Mesodermal cell (in vitro differentiated cells): ENCODE measurements at regions not wholly inside any gene's neighbourhood (a gene's known extent, or its start where the extent isn't known, plus 50 kb on each side); places are given as distances from the start of the nearest gene placed in this dataset.

Source experiments
- H3K27ac ChIP-seq: 2 replicates; pipeline ENCODE4 v1.7.0; 2013; ENCODE audit warnings: mild to moderate bottlenecking, low read depth, low read length, moderate library complexity; ENCODE audit not compliant: severe bottlenecking
- H3K36me3 ChIP-seq: 2 replicates; pipeline ENCODE4 v1.7.1; 2013; ENCODE audit warnings: mild to moderate bottlenecking, low read length, moderate library complexity; ENCODE audit not compliant: control insufficient read depth, insufficient read depth
- H3K4me1 ChIP-seq: one replicate; pipeline ENCODE4 v1.7.1; 2013; ENCODE audit warnings: mild to moderate bottlenecking, low read length; ENCODE audit not compliant: insufficient read depth, control insufficient read depth, poor library complexity, severe bottlenecking
- H3K4me3 ChIP-seq: 2 replicates; pipeline ENCODE4 v1.7.0; 2013; ENCODE audit warnings: low read length, control low read depth, mild to moderate bottlenecking; ENCODE audit not compliant: insufficient read depth, poor library complexity, severe bottlenecking; ENCODE audit errors: extremely low read depth
- H3K9me3 ChIP-seq: 2 replicates; pipeline ENCODE4 v1.7.1; 2013; ENCODE audit warnings: mild to moderate bottlenecking, low read length, moderate library complexity; ENCODE audit not compliant: control insufficient read depth
- WGBS, 2 experiments: methylation state at CpG; one replicate each; pipeline ENCODE4 v1.1.5; 2013; ENCODE audit warnings: missing lambda C conversion rate in 2 of 2; ENCODE audit not compliant: insufficient coverage in 2 of 2; 5-methylcytosine and 5-hydroxymethylcytosine counted together

GRCh38 chr17:77810536-77810935, 148.0 kb upstream of the TNRC6C start:
- H3K36me3 ChIP-seq = no peaks in the 10 kb centered on the region
- no peak overlapping the region for H3K27ac ChIP-seq
- H3K9me3 ChIP-seq = no peaks in the 10 kb centered on the region
- H3K4me1 ChIP-seq = peaks cover 3% of the 10 kb centered on the region
- H3K4me3 ChIP-seq = no peak overlapping the region
- WGBS, 2 experiments = 67% methylated on average over 1 of the region's 1 CpG; no CpG with 5 or more reads in 1 of the 2 experiments

GRCh38 chr17:77811521-77811920, 147.0 kb upstream of the TNRC6C start:
- 71 to 75% methylated on average over 3 to 4 of the region's 6 CpGs for WGBS, 2 experiments
- H3K4me1 ChIP-seq = peaks cover 3% of the 10 kb centered on the region
- no peak overlapping the region for H3K4me3 ChIP-seq
- no peaks in the 10 kb centered on the region for H3K9me3 ChIP-seq
- no peak overlapping the region for H3K27ac ChIP-seq
- H3K36me3 ChIP-seq = no peaks in the 10 kb centered on the region

- Histone ChIP-seq H3K4me3 (no peak overlapping the region), H3K9me3 (no peaks in the 10 kb centered on the region), H3K4me1 (peaks cover 9% of the 10 kb centered on the region), H3K27ac (no peak overlapping the region), H3K36me3 (no peaks in the 10 kb centered on the region)
- WGBS, 2 experiments = 90 to 93% methylated on average over 2 to 3 of the region's 9 CpGs
Observed at GRCh38 chr17:77814091-77814772, 144.3 kb upstream of the TNRC6C start.

DNA sequence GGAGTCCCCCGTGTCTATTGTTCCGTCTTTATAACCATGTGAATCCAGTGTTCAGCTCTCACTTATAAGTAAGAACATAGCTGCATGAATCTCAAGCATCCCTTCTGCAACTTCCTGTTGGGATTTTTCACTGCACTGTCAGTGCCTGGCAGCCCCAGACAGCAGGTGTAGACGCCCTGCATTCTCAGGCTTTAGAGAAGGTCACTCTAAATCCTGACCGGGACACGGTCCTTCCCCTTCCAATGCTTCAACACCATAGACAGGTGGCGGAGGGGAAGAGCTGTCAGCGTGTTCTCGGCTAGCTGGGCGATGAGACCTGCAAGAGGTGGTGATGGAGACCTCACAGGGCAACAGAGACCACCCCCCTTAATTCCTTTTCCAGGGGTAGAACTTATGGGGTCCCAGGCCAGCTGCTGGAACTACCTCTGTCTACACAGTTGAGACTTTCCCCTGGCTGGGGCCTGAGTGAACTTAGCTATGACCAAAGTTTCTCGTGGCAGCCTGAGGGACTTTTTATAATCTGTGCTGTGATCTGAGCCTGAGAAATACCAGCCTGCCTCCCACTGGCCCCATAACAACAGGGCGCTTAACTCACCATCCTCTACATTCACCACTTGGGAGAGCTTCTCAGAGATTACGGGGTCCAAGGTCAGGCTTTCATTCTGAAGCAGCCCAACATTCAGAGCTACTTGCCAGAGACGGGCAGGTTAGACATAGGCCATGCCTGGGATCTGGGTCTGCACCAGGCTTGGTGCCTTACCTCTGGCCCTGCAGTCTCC, 143.2 kb upstream of the TNRC6C start:
- WGBS, 2 experiments = 87 to 88% methylated on average over 8 to 9 of the region's 13 CpGs
- no peaks in the 10 kb centered on the region for H3K9me3 ChIP-seq
- H3K4me3 ChIP-seq = no peak overlapping the region

GRCh38 chr17:77817953-77818352, 140.6 kb upstream of the TNRC6C start:
- 44 to 60% methylated on average over 2 to 4 of the region's 4 CpGs for WGBS, 2 experiments
- Histone ChIP-seq H3K36me3 (no peaks in the 10 kb centered on the region), H3K4me3 (no peak overlapping the region), H3K27ac (no peak overlapping the region), H3K9me3 (no peaks in the 10 kb centered on the region), H3K4me1 (peaks cover 13% of the 10 kb centered on the region)

More for the DNA sequence above, 143.2 kb upstream of the TNRC6C start:
- H3K4me1 ChIP-seq = peaks cover 16% of the 10 kb centered on the region
- H3K27ac ChIP-seq = no peak overlapping the region
- H3K36me3 ChIP-seq = no peaks in the 10 kb centered on the region

- H3K27ac ChIP-seq = no peak overlapping the region
- no peak overlapping the region for H3K4me3 ChIP-seq
- peaks cover 13% of the 10 kb centered on the region for H3K4me1 ChIP-seq
- no peaks in the 10 kb centered on the region for H3K36me3 ChIP-seq
- WGBS, 2 experiments = 83% methylated on average over 3 of the region's 3 CpGs; no CpG with 5 or more reads in 1 of the 2 experiments
- no peaks in the 10 kb centered on the region for H3K9me3 ChIP-seq
Observed at GRCh38 chr17:77819497-77819896, 139.0 kb upstream of the TNRC6C start.

- H3K4me1 ChIP-seq = peaks cover 13% of the 10 kb centered on the region
- no peaks in the 10 kb centered on the region for H3K36me3 ChIP-seq
- H3K4me3 ChIP-seq = no peak overlapping the region
- no peaks in the 10 kb centered on the region for H3K9me3 ChIP-seq
- WGBS, 2 experiments = 64 to 66% methylated on average over 7 to 8 of the region's 8 CpGs
- H3K27ac ChIP-seq = no peak overlapping the region
Observed at GRCh38 chr17:77821114-77821513, 137.4 kb upstream of the TNRC6C start.

DNA sequence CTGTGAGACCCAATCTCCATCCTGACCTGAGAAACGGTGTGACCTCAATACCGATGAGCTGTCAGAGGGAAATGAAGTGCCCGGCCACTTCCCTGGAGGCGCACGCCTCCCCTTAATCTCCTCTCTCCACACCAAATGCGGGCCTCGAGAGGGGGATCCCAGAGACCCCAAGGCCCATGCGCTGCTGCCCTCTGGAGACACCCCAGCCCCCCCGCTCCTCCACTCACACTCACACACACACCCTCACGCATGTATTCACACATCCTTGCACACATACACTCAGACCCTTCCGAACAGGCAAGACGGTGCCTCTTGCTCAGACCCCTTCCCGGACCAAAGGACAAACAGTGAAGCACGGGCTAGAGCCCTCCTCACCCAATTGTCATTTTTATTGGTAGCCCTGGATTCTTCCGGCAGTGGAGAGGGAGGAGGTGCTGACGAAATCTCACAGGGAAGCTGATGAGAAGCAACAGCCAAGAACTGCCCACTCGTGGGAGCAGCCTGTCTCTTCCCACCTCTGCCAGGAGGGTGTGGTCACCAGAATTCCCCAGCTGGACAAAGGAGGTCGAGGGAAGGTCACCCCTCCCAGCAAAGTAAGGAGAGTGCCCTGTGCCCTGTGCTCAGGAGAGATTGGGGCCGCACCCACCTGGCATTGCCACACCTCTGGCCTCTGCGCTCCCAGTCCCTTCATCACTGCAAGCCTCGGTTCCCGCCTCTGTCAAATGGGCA, 136.0 kb upstream of the TNRC6C start:
- no peaks in the 10 kb centered on the region for H3K9me3 ChIP-seq
- H3K27ac ChIP-seq = no peak overlapping the region
- no peaks in the 10 kb centered on the region for H3K36me3 ChIP-seq
- 77 to 84% methylated on average over 16 to 20 of the region's 22 CpGs for WGBS, 2 experiments
- no peak overlapping the region for H3K4me3 ChIP-seq
- peaks cover 16% of the 10 kb centered on the region for H3K4me1 ChIP-seq

DNA sequence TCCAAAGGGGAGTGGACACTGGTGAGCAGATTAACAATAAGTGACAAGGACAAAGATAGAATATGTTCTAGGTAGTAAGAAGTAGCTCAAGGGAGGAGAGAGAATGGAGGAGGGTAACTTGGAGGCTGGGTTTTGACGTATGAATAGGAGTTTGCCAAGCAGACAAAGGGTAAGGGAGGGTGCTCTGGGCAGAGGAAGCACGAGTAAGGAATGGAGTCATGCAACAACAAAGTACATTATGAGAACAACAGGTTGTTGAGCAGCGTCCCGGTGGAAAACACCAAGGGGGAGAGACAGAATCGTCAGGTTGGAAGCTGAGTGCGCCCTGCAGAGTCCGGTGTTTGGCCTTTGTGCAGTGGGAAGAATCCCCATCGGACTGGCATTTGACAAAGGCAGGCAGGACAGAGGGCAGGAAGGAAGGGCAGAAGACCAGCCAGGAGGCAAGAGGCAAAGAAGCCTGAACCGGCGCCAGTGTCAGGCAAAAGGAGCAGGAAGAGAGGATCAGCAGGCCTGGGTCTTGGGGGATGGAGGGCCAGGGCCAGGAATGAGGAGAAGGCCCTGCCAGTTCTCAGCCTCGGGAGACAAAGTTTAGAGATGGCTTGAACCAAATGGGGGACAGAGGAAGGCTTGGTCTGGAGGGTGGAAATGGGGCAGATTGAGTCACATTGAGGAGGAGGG, 134.3 kb upstream of the TNRC6C start:
- H3K27ac ChIP-seq = no peak overlapping the region
- H3K4me3 ChIP-seq = no peak overlapping the region
- H3K36me3 ChIP-seq = no peaks in the 10 kb centered on the region
- WGBS, 2 experiments = 84 to 88% methylated on average over 11 of the region's 11 CpGs
- no peaks in the 10 kb centered on the region for H3K9me3 ChIP-seq
- peaks cover 11% of the 10 kb centered on the region for H3K4me1 ChIP-seq

- H3K36me3 ChIP-seq = no peaks in the 10 kb centered on the region
- no peaks in the 10 kb centered on the region for H3K9me3 ChIP-seq
- no peak overlapping the region for H3K27ac ChIP-seq
- no peak overlapping the region for H3K4me3 ChIP-seq
- 88 to 94% methylated on average over 8 to 9 of the region's 9 CpGs for WGBS, 2 experiments
- H3K4me1 ChIP-seq = peaks cover 11% of the 10 kb centered on the region
Observed at GRCh38 chr17:77824780-77825280, 133.7 kb upstream of the TNRC6C start.
